ENCODE measurements at regions not wholly inside any gene's neighbourhood (a gene's known extent, or its start where the extent isn't known, plus 50 kb on each side); places are given as distances from the start of the nearest gene placed in this dataset.

DNA sequence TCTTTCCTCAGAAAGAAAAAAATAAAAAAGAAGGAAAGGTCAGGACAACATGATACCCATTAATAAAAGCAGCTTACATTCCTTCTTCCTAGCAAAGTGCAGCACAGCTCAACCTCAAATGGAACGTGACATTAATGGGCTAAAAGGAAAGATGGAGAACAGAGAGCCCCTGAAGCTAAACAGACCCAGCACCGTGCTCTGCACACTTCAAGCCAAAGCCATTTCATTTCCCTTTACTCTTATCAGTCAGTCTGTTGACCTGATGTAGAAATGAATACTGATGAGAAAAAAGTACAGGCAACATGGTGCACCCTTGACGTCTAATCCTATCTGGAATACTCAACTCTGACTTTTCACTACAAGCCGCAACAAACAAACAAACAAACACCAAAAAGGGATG, 57.7 kb upstream of the EDNRA start:
- no peak for DNase-seq

DNA sequence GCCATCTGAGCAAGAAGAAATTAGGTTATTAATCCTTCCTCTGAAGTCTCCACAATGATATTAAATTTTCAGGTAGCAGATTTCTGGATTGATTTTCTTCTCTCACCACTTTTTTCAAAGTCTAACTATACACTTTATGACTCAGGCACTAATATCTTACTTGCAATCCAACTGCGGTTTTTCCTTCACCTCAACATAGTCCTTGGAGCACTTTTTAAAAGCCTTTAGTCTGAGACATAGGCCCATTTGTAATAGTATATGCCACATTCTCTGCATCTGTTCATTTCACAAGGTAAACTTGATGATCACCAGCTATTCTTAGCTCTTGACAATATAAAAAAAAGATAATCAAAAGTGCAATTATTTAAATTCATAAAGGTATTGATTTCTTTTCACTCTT, 55.9 kb upstream of the EDNRA start:
- DNase-seq, result no peak

DNA sequence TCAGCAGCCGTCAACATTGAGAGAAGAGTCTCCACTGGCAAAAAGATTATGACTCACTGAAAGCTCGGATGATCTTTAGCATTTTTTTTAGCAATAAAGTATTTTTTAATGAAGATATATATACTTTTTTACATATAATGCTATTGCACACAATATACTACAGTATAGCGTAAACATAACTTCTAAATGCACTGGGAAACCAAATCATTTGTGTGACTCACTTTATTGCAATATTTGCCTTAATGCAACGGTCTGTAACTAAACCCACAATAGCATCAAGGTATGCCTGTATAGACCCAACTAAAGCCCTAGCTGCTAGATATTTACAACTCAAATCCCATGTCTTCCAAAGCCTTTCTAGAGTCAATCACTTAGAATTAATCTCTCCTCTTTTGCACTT, 52.3 kb upstream of the EDNRA start:
- DNase-seq, result no peak

DNA sequence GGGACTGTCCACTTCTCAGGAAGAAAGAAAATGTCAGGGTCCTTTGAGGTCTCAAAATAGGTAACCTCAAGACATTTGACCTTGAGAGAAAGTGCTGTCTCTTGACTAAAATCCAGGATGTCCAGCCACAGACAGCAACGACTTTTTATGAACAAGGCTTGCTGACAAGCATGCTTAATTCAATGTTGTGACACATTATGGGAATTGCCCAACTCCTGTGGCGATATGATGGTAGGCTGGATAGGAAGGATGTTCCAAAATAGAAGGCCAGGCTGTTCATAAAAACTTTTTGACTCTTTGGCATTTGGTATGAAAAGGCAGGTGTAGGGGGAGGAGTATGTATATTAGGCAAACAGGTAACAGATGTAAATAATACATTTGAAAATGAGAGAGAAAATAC, 50.8 kb upstream of the EDNRA start:
- no peak for DNase-seq

All from renal pelvis (tissue), 1 donor.